IPS DF 4.7 (cell line): ENCODE measurements at regions not wholly inside any gene's neighbourhood (a gene's known extent, or its start where the extent isn't known, plus 50 kb on each side); places are given as distances from the start of the nearest gene placed in this dataset.

Source experiments
- DNase-seq: peaks from one replicate; pipeline ENCODE4 v3.0.0-alpha.2; 2013; ENCODE audit warnings: low spot score; ENCODE audit errors: extremely low read depth

DNA sequence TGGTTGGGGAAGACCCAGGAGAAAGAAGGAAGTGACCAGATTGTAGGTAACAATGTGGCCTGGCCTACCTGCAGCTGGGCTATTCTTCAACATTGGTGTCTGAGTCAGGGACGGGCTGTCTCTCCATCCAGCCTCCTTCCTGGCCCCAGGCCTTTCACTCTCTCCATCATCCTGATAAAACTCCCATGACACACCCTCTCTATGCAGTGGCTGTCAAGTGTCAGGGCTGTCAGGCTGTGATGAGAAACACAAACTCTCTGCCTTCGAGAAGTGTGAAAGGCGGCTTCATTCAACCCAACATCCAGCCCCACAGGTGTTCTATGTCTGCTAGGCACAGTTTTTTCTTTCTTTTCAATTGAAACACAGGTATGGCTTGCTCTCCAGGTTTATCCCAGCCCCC lies 153.3 kb upstream of the VSTM2B start:
- no peak for DNase-seq

DNA sequence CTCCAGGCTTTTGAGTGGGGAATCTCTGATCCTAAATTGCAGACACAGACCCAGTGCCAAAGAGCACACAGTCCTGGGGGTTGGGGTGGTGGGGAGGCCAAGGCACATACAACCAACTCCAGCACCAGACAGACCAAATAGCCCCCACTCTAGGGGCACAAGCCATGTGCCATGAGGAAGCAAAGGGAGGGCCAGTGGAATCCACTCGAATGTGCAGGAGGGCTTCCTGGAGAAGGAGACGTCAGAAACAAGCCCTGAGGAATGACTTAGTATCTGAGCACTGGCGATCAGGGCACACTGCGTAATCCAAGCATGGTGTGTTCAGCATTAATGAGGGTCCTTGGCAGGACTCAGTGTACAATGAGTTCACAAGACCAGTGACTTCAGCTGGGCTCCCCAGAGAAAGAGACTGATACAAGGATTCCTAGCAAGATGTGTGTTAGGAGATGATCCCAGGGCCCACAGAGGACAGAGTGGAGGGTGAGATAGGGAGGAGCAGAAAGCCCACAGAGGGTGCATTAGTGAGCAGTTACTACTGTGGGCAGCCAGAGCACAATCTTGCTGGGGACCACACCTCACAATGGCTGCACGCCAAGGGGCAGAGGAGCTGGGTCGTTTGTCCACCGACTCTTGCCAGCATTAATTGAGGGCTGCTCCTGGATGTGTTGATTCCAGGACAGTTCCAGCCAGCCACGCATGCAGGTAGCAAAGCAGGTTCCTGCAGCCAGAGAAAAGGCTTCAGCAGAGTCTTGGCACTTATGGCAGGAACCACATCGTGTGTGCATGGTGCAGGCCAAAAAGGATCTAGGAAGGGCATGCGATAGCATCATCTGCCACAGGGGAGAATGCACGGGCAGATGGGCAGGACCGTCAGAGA lies 152.6 kb upstream of the VSTM2B start:
- no peak for DNase-seq

DNA sequence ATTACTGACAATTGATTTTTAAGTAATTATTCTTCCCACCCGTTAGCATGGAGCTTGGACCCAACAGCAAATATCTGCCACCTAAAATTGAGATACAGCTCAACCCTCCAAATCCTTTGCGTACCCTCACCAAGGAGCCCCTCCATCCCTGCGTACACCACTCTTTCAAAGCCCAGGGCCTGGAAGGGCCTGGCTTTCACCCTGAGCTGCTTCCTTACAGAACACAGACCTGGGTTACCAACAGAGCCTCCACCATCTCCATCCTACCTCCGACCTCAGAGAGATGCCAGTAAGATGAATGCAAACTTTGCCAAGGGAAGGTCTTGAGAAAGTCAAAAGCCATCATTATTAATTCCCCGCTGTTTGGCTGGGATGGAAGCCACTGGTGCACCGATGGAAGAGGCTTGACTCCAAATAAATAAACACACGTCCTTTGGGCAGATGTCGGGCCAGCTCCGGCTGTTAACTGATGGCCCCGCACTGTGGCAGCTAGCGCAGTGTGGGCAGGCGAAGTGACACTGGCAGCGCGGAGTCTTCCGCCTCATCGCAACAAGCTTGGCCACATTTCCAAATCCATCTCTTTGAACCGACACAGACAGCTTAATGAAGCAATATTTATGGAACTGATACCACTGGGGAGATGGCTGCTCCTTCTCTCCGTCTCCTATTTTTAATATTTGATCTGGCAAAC lies 150.2 kb upstream of the VSTM2B start:
- DNase-seq: no peak

- DNase-seq: no peak
Measured at GRCh38 chr19:29376855-29377354, 148.9 kb upstream of the VSTM2B start.

DNA sequence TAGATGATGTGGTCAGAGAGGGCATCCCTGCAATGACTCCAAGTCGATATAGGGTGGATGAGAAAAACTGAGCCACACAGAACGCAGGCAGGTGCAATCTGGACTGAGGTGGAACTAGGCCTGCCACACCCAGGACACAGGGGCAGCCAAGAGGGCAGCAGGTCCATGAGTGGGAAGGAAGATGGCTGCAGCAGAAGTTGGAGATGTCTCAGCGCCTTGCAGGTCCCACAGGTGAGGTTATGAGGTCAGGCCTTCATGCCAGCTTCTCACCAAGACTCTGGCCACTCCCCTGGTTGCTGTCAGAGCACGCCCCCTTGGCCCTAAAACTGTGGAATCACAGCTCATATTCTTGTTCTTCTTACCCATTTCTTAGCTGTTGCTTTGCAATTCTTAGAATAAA lies 147.7 kb upstream of the VSTM2B start:
- DNase-seq: no peak

DNA sequence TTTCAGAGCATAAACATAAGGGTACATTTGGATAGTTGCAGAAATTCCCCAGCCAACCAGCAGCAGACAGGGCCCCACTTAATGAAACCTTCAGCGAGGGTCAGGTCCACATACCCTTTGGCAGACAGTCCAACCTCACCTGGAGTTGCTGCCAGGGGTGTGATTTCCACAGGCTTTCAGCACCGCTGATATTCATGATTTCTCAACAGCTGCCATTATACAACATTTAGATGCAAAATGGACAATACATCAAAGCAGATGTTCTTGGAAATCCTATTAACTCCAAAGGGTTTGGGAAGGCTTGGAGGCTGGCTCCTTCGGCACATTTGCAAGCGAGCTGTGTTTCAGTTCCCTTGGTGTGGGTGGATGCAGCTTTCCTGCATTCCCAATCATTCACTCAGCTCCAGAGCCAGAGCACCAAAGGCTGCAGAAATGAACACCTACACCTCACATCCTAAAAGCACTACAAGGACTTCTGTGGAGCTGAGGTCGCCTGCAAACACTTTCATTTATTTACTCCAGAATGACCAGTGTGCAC lies 147.2 kb upstream of the VSTM2B start:
- no peak for DNase-seq

GRCh38 chr19:29379257-29380021 lies 146.4 kb upstream of the VSTM2B start:
- no peak for DNase-seq

GRCh38 chr19:29380581-29380980 lies 145.2 kb upstream of the VSTM2B start:
- no peak for DNase-seq

DNA sequence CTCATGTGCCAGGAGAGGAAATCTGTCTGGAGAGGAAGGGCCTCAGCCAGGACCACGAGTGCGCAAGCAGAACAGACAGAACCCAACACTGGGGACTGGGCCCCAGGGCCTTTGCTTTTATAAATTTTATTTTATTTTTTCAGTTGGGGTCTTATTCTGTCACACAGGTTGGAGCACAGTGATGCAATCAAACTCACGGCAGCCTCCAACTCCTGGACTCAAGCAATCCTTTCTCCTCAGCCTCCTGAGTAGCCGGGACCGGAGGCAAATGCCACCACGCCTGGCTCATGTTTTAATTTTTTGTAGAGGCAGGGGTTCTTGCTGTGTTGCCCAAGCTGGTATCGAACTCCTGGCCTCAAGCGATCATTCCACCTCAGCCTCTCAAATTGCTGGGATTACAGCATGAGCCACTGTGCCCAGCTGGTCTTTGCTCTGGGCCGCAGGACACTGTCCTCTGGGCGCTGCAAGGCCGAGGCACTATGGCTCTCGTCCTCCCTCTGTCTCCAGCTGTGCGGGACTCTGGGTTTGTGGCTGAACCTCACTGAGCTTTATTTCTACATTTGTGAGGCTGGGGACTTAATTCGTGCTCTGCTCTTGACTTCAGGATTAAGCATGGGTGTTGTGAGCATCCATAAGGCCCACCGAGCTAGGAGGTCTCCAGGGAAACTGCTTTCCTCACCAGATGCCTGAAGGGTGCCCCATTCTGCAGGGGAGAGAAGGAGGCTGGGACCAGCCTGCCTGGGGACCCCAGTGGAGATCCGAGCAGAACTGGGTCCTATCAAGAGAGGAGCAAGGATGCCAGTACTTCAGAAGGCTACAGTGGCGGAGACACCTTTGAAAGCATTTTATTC lies 144.2 kb upstream of the VSTM2B start:
- no peak for DNase-seq

- DNase-seq: no peak
Measured at GRCh38 chr19:29383696-29384095, 142.1 kb upstream of the VSTM2B start.

- DNase-seq: no peak
Measured at GRCh38 chr19:29384656-29385055, 141.1 kb upstream of the VSTM2B start.

- no peak for DNase-seq
Measured at GRCh38 chr19:29385191-29385795, 140.5 kb upstream of the VSTM2B start.

GRCh38 chr19:29386970-29387369 lies 138.8 kb upstream of the VSTM2B start:
- no peak for DNase-seq

DNA sequence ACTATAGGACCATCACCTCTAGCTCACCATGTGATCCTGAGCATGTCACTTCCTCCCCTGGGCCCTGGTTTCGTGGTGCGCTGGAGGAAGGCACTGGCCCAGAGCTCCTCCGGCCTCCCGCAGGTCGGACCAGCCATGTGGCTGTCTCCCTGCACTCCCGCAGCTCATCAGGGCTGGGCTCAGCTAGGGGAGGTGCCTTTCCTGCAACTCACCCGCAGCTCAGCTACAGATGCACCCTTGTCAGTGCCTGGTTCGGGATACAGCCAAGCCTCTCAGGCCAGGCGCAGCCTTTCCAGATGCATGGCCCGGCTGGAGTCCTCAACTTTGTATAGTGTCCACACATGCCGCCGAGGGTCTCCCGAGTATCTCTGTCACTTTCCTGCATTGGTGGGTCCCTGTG lies 138.2 kb upstream of the VSTM2B start:
- DNase-seq: no peak

GRCh38 chr19:29389495-29389894 lies 136.3 kb upstream of the VSTM2B start:
- no peak for DNase-seq

- DNase-seq: no peak
Measured at GRCh38 chr19:29390742-29391141, 135.1 kb upstream of the VSTM2B start.

DNA sequence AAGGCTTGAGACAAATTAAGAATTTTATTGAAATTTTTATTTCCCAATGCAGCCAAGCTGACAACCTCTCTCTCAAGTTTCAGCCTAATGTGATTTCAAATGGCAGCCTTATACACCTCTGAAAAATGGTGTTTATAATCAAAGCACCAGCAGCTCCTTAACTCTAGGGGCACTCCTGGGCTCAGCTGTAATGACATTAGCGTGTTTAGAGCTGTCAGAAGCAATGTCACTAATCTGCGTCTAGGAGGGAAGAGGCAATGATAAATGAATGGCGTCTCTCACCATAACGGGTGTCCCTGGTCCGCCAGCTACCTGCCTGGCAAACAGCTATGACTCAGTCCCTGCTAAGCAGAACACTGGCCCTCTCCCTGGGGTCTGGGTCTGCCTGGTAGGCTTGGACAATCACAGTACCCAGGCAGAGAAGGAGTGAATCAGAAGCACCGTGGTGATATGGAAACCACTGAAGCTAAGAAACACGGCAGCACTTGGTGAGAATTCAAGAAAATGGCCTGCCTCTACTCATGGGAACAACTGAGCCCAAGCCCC lies 131.8 kb upstream of the VSTM2B start:
- no peak for DNase-seq

GRCh38 chr19:29395111-29395733 lies 130.6 kb upstream of the VSTM2B start:
- no peak for DNase-seq

DNA sequence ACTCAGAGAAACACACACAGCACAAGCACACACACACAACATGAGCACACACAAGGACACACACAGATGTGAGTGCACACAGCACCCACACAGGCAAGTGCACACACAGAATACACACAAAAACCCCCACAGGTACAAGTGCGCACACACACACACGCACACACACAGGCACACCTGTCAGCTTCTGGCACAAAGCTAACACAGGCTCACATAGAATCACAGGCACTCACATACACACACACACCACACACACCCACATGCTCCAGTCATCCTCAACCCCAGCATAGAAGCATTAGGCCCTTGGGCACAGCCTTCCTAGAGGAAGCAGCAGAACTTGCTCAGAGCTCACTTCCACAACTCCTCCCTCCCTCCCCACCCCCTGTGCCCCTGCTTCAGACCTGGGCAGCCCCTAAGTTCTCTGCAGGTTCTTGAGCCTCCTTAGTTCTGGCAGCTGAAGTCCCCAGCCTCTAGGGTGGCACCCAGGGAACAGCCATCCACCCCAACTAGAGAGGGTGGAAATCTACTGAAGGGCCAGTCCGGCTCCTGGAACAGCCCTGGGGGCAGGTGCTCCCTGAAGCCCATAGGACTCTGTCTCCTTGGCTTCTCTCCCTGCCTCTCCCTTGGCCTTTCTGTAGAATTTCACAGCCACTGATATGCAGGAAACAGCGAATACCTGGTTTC lies 129.9 kb upstream of the VSTM2B start:
- DNase-seq: no peak
